Hematopoietic multipotent progenitor cell treated with erythropoietin and hydrocortisone succinate and interleukin-3 and kit ligand, for 4 days (in vitro differentiated cells): ENCODE measurements at regions not wholly inside any gene's neighbourhood (a gene's known extent, or its start where the extent isn't known, plus 50 kb on each side); places are given as distances from the start of the nearest gene placed in this dataset.

Experiments used
- DNase-seq: peaks from one replicate; pipeline ENCODE4 v3.0.0-alpha.2; 2015

GRCh38 chr10:78920011-78920410, 148.8 kb upstream of the ZMIZ1 start:
- no peak for DNase-seq

- no peak for DNase-seq
Observed at GRCh38 chr10:78921895-78922294, 146.9 kb upstream of the ZMIZ1 start.

GRCh38 chr10:78923647-78924318, 145.0 kb upstream of the ZMIZ1 start:
- no peak for DNase-seq

DNA sequence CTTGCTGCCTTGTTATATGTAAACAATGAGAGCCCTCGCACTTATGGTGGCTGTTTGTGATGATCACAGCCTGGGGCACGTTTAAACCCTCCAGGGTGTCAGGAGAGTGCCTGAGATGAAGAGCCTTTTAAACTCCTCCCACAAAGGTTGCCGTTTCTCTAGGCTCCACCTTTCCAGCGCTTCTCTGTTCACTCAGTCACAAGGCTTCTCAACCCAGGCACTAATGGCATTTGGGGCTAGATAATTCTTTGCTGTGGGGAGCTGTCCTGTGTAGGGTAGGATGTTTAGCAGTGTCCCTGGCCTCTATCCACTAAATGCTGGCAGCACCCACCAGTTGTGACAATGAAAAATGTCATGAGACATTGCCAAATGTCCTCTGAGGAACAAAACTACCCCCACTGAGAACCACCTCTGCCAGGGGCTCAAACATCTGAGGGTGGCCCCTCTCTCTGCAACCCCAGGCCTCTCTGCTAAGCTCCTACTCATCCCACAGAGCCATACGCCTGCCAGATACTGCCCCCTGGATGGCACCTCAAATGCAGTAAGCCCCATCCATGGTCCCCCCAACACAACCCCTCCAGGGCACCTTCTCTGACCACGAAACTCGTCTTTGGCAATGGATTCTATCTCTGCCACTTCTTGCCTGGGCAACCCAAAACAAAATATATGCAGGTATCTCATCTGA, 144.3 kb upstream of the ZMIZ1 start:
- no peak for DNase-seq

GRCh38 chr10:78925275-78925674, 143.5 kb upstream of the ZMIZ1 start:
- DNase-seq, result no peak

- DNase-seq, result peak; percentile 59
Observed at GRCh38 chr10:78925800-78926319, 142.9 kb upstream of the ZMIZ1 start.

DNA sequence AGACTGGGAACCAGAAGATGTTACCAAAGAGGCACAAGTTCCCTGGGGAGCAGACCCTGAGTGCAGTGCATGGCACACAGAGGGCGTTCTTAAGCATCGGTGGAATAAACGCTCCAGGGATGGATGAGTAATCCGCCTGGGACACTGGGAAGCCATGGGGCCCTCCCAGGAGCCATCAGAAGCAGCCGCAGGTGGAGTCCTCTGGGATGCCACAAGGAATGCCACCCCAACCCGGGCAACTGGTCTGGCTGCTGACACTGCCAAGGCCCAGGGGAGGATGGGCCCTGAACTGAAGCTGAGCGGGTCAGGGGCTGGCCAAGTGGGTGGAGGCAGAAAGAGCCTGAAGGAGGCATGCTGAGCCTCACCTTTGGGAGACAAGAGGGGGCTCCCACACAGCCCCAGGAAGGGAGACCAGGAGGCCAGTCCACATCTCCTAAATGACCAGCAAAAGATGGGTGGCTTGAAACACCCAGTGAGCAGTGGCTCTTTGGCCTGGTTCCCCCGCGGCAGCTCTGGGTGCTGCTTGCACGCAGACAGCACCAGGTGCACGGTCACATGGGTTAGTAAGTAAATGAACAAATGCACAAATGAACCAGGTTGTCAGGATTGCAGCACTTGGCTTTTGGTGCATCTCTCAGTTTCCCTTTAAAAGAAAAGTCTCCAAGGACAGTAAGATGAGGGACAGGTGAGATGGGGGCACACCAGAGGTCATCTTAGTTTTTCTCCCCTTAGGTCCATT, 141.3 kb upstream of the ZMIZ1 start:
- no peak for DNase-seq

GRCh38 chr10:78928330-78928729, 140.4 kb upstream of the ZMIZ1 start:
- DNase-seq, result no peak

DNA sequence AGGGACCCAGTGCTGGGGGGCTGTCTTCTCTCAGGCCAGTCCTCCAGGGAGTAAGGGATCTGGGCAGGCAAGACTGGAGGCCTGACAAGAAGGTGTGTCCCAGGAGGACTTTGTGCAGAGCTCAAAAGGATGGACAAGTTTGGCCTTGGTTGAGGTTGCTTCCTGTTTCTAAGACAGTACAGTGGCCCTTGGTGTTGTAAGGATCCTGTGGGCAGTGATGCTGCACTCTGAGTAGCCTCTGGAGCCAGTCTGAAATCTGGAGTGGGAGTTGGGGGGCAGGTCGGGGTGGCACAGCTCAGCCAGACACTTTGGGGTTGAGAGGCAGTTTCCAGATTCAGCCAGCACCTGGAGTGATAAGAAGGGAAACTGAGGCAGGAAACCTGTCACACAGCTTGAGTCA, 139.2 kb upstream of the ZMIZ1 start:
- no peak for DNase-seq

GRCh38 chr10:78931321-78932053, 137.3 kb upstream of the ZMIZ1 start:
- DNase-seq, result no peak

DNA sequence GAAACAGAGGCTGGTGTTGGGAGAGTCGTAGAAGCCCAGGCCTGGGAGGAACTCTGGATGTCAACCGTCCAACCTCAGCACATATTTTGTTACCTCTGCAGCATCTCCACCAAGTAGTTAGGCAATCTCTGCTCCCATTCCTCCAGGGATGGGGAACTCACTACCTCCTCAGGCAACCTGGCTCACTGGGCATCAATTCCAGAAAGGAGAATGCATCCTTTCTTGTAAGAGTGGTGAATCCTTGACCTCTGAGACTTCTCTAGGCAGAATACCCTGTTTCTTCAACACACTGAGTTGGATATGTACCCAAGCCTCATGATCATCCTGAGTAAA, 136.7 kb upstream of the ZMIZ1 start:
- DNase-seq, result no peak

DNA sequence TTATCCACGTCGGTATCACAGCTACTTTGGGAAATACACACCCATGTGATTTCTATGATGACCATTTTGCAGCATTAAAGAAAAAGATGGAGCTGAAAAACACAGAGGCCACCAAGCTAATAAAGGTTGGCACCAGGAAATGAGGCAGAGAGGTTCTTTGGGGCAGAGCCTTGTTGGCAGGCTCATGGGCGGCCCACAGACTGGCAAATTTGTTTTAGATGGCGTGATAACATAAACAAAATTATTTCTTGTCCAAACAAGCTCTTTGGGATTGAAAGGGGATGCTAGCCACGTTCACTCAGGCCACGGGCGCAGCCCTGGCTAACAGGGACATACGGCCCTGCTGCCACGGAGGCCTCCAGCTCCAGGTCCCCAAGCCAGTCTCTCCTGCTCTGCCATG, 135.9 kb upstream of the ZMIZ1 start:
- DNase-seq, result no peak

- DNase-seq, result no peak
Observed at GRCh38 chr10:78933828-78934531, 134.8 kb upstream of the ZMIZ1 start.

- no peak for DNase-seq
Observed at GRCh38 chr10:78934532-78934898, 134.3 kb upstream of the ZMIZ1 start.

GRCh38 chr10:78934994-78935602, 133.7 kb upstream of the ZMIZ1 start:
- no peak for DNase-seq

GRCh38 chr10:78935697-78936407, 132.9 kb upstream of the ZMIZ1 start:
- DNase-seq, result no peak

DNA sequence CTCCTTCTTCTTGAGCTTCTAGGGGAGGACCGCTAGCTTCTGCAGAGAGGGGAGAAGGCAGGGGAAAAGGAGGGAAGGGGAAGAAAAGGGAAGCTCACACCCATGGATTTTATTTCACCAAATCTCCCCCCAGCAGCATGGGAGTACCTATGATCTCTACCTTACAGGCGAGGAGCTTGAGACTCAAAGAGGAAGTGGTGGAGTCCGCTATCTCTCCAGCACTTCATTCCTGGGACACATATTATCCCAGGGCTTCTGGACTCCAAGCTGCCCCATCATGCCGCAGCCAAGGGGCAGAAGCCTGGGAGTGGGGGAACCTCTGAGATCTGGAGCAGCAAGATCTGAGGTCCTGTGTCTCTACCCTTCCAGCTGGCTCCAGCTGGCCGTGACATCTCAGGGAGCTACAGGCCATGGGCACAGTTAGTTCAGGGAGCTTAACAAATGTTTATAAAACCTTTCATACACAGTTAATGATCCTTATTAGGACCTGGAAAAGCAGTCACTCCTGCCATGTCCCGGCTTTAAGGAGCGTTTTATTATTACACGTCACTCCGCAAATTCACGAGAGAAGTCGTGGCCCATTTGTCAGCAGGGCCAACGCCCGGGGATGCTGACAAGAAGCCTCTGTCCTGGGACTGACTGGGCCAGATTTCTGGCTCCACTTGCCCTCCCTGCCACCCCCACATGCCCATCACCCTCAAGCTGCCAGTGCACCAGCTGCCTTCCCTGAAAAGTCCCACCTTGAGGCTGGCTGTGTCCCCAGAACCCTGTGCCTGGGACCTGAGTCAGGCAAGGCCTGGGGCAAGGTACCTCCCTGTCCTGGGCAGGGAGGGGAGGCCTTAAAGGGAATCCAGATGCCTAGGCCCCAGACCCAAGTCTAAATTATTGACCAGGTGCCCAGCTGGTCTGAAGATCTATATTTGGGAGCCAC, 132.1 kb upstream of the ZMIZ1 start:
- no peak for DNase-seq

DNA sequence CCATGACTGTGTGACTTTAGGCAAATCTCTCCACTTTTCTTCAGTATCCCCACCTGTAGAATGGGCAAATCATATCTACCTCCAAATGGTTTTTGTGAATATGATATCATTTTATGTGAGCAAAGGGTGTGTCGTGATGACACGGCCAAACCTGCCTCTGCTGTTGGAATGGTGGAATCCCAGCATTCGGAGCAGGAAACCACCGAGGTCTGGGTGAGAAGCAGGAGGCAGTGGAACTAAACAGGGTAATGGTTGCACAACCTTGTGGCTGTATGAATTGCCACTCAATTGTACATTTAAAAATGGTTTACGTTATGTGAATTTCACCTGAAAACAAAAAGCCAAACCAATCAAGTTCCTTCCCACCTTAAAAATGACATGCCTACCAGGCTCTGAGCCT, 131.4 kb upstream of the ZMIZ1 start:
- peak; percentile 38 for DNase-seq

- DNase-seq, result peak; percentile 74
Observed at GRCh38 chr10:78937800-78938694, 130.7 kb upstream of the ZMIZ1 start.
